Osteocyte (in vitro differentiated cells): ENCODE measurements at regions not wholly inside any gene's neighbourhood (a gene's known extent, or its start where the extent isn't known, plus 50 kb on each side); places are given as distances from the start of the nearest gene placed in this dataset.

Experiments
- DNase-seq: peaks from one replicate; pipeline ENCODE4 v3.0.0; 2021; ENCODE audit warnings: mixed read lengths; ENCODE audit not compliant: unreplicated experiment; ENCODE audit errors: extremely low spot score
- H3K27ac Mint-ChIP-seq: one replicate; pipeline ENCODE4 v1.8.0; 2021; ENCODE audit warnings: mild to moderate bottlenecking, mixed read lengths; ENCODE audit not compliant: unreplicated experiment
- H3K27me3 Mint-ChIP-seq: one replicate; pipeline ENCODE4 v1.8.0; 2021; ENCODE audit warnings: mixed read lengths; ENCODE audit not compliant: unreplicated experiment
- H3K36me3 Mint-ChIP-seq: one replicate; pipeline ENCODE4 v1.8.0; 2021; ENCODE audit warnings: mixed read lengths; ENCODE audit not compliant: unreplicated experiment
- H3K4me1 Mint-ChIP-seq: one replicate; pipeline ENCODE4 v1.8.0; 2021; ENCODE audit warnings: mixed read lengths; ENCODE audit not compliant: unreplicated experiment
- H3K4me3 Mint-ChIP-seq: one replicate; pipeline ENCODE4 v1.8.0; 2021; ENCODE audit warnings: mild to moderate bottlenecking, moderate library complexity, mixed read lengths; ENCODE audit not compliant: unreplicated experiment
- H3K9me3 Mint-ChIP-seq: one replicate; pipeline ENCODE4 v1.8.0; 2021; ENCODE audit warnings: mixed read lengths; ENCODE audit not compliant: unreplicated experiment
- TF ChIP-seq, protein P1 (sequence below): fragments of 200-600 bp; sonication (generic); IDR thresholded peaks from 2 replicates; pipeline ENCODE4 v1.5.0; 2021; ENCODE audit warnings: antibody characterized with exemption, mild to moderate bottlenecking, moderate library complexity

- TF ChIP-seq, protein P1, sequence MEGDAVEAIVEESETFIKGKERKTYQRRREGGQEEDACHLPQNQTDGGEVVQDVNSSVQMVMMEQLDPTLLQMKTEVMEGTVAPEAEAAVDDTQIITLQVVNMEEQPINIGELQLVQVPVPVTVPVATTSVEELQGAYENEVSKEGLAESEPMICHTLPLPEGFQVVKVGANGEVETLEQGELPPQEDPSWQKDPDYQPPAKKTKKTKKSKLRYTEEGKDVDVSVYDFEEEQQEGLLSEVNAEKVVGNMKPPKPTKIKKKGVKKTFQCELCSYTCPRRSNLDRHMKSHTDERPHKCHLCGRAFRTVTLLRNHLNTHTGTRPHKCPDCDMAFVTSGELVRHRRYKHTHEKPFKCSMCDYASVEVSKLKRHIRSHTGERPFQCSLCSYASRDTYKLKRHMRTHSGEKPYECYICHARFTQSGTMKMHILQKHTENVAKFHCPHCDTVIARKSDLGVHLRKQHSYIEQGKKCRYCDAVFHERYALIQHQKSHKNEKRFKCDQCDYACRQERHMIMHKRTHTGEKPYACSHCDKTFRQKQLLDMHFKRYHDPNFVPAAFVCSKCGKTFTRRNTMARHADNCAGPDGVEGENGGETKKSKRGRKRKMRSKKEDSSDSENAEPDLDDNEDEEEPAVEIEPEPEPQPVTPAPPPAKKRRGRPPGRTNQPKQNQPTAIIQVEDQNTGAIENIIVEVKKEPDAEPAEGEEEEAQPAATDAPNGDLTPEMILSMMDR = no peak
- Mint-ChIP-seq H3K27me3 (peaks cover 10% of the 10 kb centered on the region), H3K4me1 (peaks cover 27% of the 10 kb centered on the region), H3K9me3 (no peaks in the 10 kb centered on the region), H3K27ac (no peak overlapping the region), H3K4me3 (no peak overlapping the region), H3K36me3 (peaks cover 2% of the 10 kb centered on the region)
- no peak for DNase-seq
These were observed 215.3 kb upstream of the GLI3 start for GRCh38 chr7:42452356-42452755.

DNA sequence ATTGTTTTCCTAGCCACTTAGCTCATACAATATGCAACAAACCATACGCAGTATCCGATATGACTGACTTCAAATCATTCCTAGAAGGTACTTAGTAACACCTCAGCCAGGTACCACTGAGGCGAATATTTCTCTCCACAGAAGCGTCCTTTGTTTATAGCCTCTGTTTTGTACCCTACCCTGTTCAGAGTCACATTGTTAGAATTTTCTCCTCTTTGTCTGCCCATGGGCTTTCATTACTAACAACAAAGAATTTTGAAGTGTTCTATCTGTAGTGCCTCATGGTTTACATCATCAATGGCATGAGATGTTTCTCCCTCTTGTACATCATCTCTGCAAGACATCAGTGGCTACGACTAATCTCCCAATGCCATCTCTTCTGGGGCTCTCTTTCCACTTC, 212.4 kb upstream of the GLI3 start:
- Mint-ChIP-seq H3K36me3 (peaks cover 2% of the 10 kb centered on the region), H3K4me1 (peaks cover 18% of the 10 kb centered on the region), H3K4me3 (no peak overlapping the region), H3K27me3 (peaks cover 10% of the 10 kb centered on the region), H3K9me3 (peaks cover 15% of the 10 kb centered on the region), H3K27ac (no peak overlapping the region)
- TF ChIP-seq, protein P1 = no peak
- DNase-seq = no peak

GRCh38 chr7:42448901-42449300, 211.9 kb upstream of the GLI3 start:
- TF ChIP-seq, protein P1 = no peak
- Mint-ChIP-seq H3K4me1 (peaks cover 13% of the 10 kb centered on the region), H3K27ac (no peak overlapping the region), H3K27me3 (peaks cover 8% of the 10 kb centered on the region), H3K9me3 (peaks cover 15% of the 10 kb centered on the region), H3K4me3 (no peak overlapping the region), H3K36me3 (peaks cover 2% of the 10 kb centered on the region)
- DNase-seq = no peak

- Mint-ChIP-seq H3K9me3 (peaks cover 24% of the 10 kb centered on the region), H3K27ac (no peak overlapping the region), H3K4me1 (peaks cover 6% of the 10 kb centered on the region), H3K36me3 (peaks cover under 1% of the 10 kb centered on the region), H3K27me3 (peaks cover 5% of the 10 kb centered on the region), H3K4me3 (no peak overlapping the region)
- TF ChIP-seq, protein P1 = no peak
- DNase-seq = no peak
These were observed 208.7 kb upstream of the GLI3 start for GRCh38 chr7:42445691-42446090.

DNA sequence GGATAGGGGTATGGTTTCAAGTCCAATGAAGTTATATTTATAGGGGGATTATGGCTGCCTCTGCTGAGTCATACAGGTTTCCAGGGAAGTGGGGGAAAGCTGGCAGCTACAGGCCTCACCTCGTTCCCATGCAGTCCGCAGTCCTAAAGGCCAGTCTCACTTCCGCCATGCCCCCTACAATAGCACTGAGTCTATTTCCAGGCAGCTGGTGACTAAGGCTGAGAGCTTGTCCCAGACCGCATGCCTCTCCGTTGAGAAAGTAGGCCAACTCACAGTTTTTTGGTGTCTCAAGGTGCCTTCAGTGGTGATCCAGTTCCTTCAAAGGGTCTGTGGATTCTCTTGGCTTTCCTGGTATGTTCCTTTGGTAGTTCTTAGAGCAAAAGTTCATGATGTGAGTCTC, 203.9 kb upstream of the GLI3 start:
- TF ChIP-seq, protein P1 = no peak
- no peak overlapping the region for H3K27ac Mint-ChIP-seq
- DNase-seq = no peak

More for the DNA sequence above, 203.9 kb upstream of the GLI3 start:
- Mint-ChIP-seq H3K4me1 (peaks cover 3% of the 10 kb centered on the region), H3K27me3 (peaks cover 11% of the 10 kb centered on the region), H3K9me3 (peaks cover 51% of the 10 kb centered on the region), H3K4me3 (no peak overlapping the region), H3K36me3 (peaks cover 5% of the 10 kb centered on the region)
